Activated CD4-positive, alpha-beta memory T cell treated with anti-CD3 and anti-CD28 coated beads for 36 hours (primary cell): ENCODE measurements at regions not wholly inside any gene's neighbourhood (a gene's known extent, or its start where the extent isn't known, plus 50 kb on each side); places are given as distances from the start of the nearest gene placed in this dataset.
"Not testable (repeated sequence)": the region's sequence is repeated elsewhere in the genome, so short reads cannot be mapped to it uniquely, and the experiment has no call there.

Source experiments
- CTCF ChIA-PET: fragments of 350-600 bp; sonication (Branson Sonifier 250); formaldehyde crosslinking; loops from one replicate; lab custom pipeline; 2021; ENCODE audit warnings: antibody characterized with exemption, inconsistent platforms; lab: Charles Lee
- POLR2A ChIA-PET: fragments of 350-600 bp; sonication (Branson Sonifier 250); formaldehyde crosslinking; loops from one replicate; lab custom pipeline; 2021; ENCODE audit warnings: antibody characterized with exemption; lab: Charles Lee
- DNase-seq: peaks from one replicate; pipeline ENCODE4 v3.0.0-alpha.2; 2020
- H3K27ac Mint-ChIP-seq: one replicate; pipeline ENCODE4 v1.8.0; 2021; ENCODE audit warnings: mixed read lengths
- H3K27me3 Mint-ChIP-seq: one replicate; pipeline ENCODE4 v1.8.0; 2021; ENCODE audit warnings: mixed read lengths
- H3K36me3 Mint-ChIP-seq: one replicate; pipeline ENCODE4 v1.8.0; 2021; ENCODE audit warnings: mixed read lengths
- H3K4me1 Mint-ChIP-seq: one replicate; pipeline ENCODE4 v1.8.0; 2021; ENCODE audit warnings: low read depth, mixed read lengths
- H3K4me3 Mint-ChIP-seq: one replicate; pipeline ENCODE4 v1.8.0; 2021; ENCODE audit warnings: mild to moderate bottlenecking, mixed read lengths
- H3K9me3 Mint-ChIP-seq: one replicate; pipeline ENCODE4 v1.8.0; 2021; ENCODE audit warnings: mixed read lengths
- intact Hi-C: fragments of 100-400 bp; cut with micrococcal nuclease; formaldehyde crosslinking; loops from one replicate; pipeline ENCODE4 v1.15.1; 2023

DNA sequence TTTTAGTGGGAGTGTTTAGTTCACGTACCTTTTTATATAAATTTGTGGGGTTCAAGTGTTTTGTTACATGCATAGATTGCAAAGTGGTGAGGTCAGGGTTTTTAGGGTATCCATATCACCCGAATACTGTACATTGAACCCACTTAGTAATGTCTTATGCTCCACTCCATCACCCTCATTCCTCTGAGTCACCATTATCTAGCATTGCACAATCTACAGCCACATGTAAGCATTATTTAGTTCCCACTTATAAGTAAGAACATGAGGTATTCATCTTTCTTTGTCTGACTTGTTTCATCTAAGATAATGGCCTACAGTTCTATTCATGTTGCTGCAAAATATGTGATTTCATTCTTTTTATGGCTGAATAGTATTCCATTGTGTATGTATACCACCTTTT is 583.7 kb upstream of the LRFN5 start:
- no peak overlapping the region for H3K4me3 Mint-ChIP-seq
- CTCF ChIA-PET: no interaction called here
- H3K27ac Mint-ChIP-seq: no peak overlapping the region
- no peaks in the 10 kb centered on the region for H3K36me3 Mint-ChIP-seq
- intact Hi-C loops: no loop called here
- no peak for DNase-seq
- POLR2A ChIA-PET: no interaction called here
- H3K9me3 Mint-ChIP-seq: peaks cover 9% of the 10 kb centered on the region
- H3K4me1 Mint-ChIP-seq: no peaks in the 10 kb centered on the region
- no peaks in the 10 kb centered on the region for H3K27me3 Mint-ChIP-seq

DNA sequence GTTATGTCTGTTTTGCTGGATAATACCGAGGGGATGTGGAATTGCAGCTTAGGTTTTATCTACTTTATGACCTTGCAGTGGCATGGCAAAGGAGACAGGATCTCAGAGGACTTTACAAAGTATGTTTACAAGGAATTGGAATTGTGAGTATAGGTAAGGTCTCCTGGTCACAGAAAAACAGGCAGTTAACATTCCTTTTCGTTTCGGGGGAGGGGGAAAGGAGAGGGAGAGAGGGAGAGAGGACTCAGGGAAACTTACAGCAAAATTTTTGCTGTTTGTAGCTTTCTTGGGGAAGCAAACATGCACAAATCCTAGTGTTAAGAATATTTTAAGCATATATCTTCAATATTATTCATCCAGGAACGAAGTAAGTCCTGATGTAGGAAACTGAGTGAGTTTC is 590.5 kb upstream of the LRFN5 start:
- intact Hi-C loops: no loop called here
- Mint-ChIP-seq H3K27ac (no peak overlapping the region), H3K27me3 (no peaks in the 10 kb centered on the region), H3K36me3 (no peaks in the 10 kb centered on the region), H3K4me1 (no peaks in the 10 kb centered on the region), H3K9me3 (peaks cover under 1% of the 10 kb centered on the region), H3K4me3 (no peak overlapping the region)
- ChIA-PET POLR2A (no interaction called here), CTCF (no interaction called here)
- no peak for DNase-seq

DNA sequence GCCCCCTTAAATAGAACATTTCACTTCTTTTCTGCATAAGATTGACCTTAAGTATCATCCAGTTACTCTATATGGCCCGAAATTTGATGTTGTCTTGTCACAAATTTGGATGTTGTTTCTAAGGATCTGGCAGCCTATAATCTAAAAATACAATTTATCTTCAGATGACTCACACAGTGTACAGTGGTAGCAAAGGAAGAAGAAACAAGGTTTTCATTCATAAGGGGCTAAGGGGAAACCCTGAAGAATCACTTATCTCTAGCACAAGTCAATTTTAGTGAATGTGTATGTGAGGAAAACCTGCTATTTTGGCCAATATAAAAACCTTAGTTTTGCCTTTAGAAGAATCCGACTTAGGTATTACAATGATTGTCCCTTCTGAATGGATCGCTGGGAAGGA is 606.3 kb upstream of the LRFN5 start:
- DNase-seq: no peak
- Mint-ChIP-seq H3K27me3 (no peaks in the 10 kb centered on the region), H3K9me3 (peaks cover 5% of the 10 kb centered on the region), H3K4me3 (no peak overlapping the region), H3K36me3 (no peaks in the 10 kb centered on the region), H3K4me1 (no peaks in the 10 kb centered on the region), H3K27ac (no peak overlapping the region)
- intact Hi-C loops: no loop called here
- ChIA-PET POLR2A (no interaction called here), CTCF (no interaction called here)

DNA sequence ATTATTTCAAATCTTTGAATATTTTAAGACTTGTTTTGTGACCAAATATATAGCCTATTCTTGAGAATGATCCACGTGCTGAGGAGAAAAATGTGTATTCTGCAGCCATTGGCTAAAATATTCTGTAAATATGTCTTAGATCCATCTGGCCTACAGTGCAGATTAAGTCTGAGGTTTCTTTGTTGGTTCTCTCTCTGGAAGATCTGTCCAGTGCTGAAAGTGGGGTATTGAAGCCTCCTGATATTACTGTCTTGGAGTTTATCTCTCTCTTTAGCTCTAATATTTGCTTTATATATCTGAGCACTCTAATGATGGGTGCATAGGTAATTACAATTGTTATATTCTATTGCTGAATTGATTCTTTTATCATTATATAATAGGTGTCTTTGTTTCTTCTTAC is 617.4 kb upstream of the LRFN5 start:
- POLR2A ChIA-PET: no interaction called here
- no peak for DNase-seq
- H3K27me3 Mint-ChIP-seq: no peaks in the 10 kb centered on the region
- H3K4me1 Mint-ChIP-seq: no peaks in the 10 kb centered on the region
- H3K4me3 Mint-ChIP-seq: no peak overlapping the region
- no peaks in the 10 kb centered on the region for H3K36me3 Mint-ChIP-seq
- CTCF ChIA-PET: no interaction called here
- H3K9me3 Mint-ChIP-seq: peaks cover 24% of the 10 kb centered on the region
- intact Hi-C loops: no loop called here
- H3K27ac Mint-ChIP-seq: no peak overlapping the region

DNA sequence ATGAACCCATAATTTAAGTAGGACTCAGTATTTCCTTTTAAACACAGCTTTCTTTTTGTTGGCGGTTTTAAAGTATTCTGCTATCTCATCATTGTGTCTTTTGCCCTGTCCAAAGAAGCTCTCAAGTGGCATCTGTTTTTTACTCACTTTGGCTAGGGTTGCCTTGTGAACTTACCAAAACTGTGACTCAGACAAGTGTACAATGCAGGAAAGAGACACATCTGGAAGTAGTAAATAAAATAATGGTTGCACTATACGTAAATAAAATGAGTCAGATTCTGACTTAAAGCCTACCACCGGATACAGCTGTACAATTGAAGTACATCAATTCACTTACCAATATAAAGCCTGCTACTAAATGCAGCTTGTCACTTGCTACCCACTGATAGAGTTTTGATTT is 619.2 kb upstream of the LRFN5 start:
- POLR2A ChIA-PET: no interaction called here
- intact Hi-C loops: no loop called here
- no peak overlapping the region for H3K27ac Mint-ChIP-seq

DNA sequence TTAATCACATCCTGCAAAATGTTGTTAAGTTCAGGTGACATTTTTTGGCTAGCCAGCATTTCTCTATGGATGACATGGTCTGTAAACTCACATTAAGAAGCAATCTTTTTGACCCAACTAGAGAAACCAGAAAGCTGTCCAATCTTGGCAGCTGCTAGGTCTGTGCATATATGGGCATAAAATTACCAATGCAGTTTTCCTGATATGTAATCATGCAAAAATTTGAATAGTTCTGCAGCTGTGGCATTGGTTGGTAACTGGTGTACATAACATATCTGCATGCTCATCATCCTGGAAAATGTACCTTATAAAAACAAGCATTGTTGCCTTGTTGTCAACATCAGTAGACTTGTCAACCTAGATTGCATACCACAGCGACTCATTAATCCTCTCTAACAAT is 620.0 kb upstream of the LRFN5 start:
- intact Hi-C loops: no loop called here
- no peak for DNase-seq
- Mint-ChIP-seq H3K27me3 (no peaks in the 10 kb centered on the region), H3K9me3 (peaks cover 16% of the 10 kb centered on the region), H3K27ac (no peak overlapping the region), H3K36me3 (no peaks in the 10 kb centered on the region), H3K4me1 (no peaks in the 10 kb centered on the region), H3K4me3 (no peak overlapping the region)
- POLR2A ChIA-PET: no interaction called here
- CTCF ChIA-PET: no interaction called here

More for the DNA sequence above, 619.2 kb upstream of the LRFN5 start:
- Mint-ChIP-seq H3K4me3 (no peak overlapping the region), H3K27me3 (no peaks in the 10 kb centered on the region), H3K9me3 (peaks cover 21% of the 10 kb centered on the region), H3K4me1 (no peaks in the 10 kb centered on the region), H3K36me3 (no peaks in the 10 kb centered on the region)
- DNase-seq: no peak
- CTCF ChIA-PET: no interaction called here

DNA sequence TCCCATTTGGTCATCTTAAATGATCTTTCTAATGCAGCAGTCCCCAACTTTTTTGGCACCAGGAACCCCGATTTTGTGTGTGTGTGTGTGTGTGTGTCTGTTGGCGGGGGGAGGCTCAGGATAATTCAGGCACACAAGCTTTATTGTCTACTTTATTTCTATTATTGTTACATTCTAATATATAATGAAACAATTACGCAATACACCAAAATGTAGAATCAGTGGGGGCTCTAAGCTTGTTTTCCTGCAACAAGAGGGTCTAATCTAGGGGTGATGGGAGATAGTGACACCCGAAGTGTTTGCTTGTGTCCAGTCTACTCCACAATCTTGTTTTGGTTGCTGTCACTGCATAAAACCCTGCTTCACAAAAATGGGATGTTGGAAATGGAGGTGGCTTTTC is 621.1 kb upstream of the LRFN5 start:
- CTCF ChIA-PET: no interaction called here
- no peaks in the 10 kb centered on the region for H3K4me1 Mint-ChIP-seq
- no peaks in the 10 kb centered on the region for H3K27me3 Mint-ChIP-seq
- intact Hi-C loops: no loop called here
- no peak overlapping the region for H3K27ac Mint-ChIP-seq
- no peaks in the 10 kb centered on the region for H3K36me3 Mint-ChIP-seq
- H3K9me3 Mint-ChIP-seq: peaks cover 12% of the 10 kb centered on the region
- DNase-seq: no peak
- POLR2A ChIA-PET: no interaction called here
- H3K4me3 Mint-ChIP-seq: no peak overlapping the region

DNA sequence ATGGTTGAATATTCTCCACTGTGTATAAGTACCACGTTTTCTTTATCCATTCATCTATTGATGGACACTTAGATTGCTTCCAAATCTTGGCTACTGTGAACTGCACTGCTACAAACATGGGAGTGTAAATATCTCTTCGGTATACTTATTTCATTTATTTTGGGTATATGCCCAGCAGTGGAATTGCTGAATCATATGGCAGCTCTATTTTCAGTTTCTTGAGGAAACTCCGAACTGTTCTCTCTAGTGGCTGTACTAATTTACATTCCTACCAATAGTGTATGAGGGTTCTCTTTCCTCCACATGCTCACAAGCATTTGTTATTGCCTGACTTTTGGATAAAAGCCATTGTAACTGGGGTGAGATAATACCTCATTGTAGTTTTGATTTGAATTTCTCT is 623.1 kb upstream of the LRFN5 start:
- ChIA-PET POLR2A (no interaction called here), CTCF (no interaction called here)
- Mint-ChIP-seq H3K27me3 (no peaks in the 10 kb centered on the region), H3K9me3 (peaks cover 3% of the 10 kb centered on the region), H3K27ac (no peak overlapping the region), H3K36me3 (no peaks in the 10 kb centered on the region), H3K4me3 (no peak overlapping the region), H3K4me1 (no peaks in the 10 kb centered on the region)
- intact Hi-C loops: no loop called here
- DNase-seq: no peak

DNA sequence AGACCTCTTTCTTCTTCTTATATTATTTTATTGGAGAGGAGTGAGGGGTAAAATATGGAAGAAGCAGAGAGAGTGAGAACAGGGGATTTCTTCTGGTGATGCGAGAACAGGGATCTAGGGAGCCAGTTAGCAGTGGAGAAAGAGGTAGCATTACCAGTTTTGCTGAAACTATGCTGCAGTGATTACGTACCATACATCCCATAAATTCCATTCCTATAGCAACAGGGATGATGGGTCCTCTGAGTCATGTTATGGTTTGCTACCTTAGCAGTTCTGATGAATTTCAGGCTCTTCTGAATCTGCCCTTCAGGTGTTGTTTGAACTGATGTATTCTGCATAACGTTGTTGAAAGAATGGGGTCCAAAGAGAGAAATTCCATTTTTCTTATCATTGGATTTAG is 625.4 kb upstream of the LRFN5 start:
- Mint-ChIP-seq H3K27ac (no peak overlapping the region), H3K4me1 (no peaks in the 10 kb centered on the region), H3K27me3 (no peaks in the 10 kb centered on the region), H3K4me3 (no peak overlapping the region), H3K36me3 (no peaks in the 10 kb centered on the region), H3K9me3 (peaks cover 3% of the 10 kb centered on the region)
- no peak for DNase-seq
- ChIA-PET POLR2A (no interaction called here), CTCF (no interaction called here)
- intact Hi-C loops: no loop called here

DNA sequence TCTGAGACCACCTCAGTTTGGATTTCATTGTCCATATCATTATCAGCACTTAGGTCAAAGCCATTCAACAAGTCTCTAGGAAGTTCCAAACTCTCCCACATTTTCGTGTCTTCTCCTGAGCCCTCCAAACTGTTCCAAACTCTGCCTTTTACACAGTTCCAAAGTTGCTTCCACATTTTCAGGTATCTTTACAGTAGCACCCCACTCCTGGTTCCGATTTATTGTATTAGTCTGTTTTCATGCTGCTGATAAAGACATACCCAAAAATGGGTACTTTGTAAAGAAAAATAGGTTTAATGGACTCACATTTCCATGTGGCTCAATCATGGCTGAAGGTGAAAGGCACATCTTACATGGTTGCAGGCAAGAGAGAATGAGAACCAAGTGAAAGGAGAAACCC is 646.4 kb upstream of the LRFN5 start:
- H3K27ac Mint-ChIP-seq, H3K4me1 Mint-ChIP-seq, POLR2A ChIA-PET, intact Hi-C loops, H3K4me3 Mint-ChIP-seq, DNase-seq, CTCF ChIA-PET, H3K36me3 Mint-ChIP-seq, H3K27me3 Mint-ChIP-seq: not testable (repeated sequence)
- H3K9me3 Mint-ChIP-seq: peaks cover 16% of the 10 kb centered on the region

DNA sequence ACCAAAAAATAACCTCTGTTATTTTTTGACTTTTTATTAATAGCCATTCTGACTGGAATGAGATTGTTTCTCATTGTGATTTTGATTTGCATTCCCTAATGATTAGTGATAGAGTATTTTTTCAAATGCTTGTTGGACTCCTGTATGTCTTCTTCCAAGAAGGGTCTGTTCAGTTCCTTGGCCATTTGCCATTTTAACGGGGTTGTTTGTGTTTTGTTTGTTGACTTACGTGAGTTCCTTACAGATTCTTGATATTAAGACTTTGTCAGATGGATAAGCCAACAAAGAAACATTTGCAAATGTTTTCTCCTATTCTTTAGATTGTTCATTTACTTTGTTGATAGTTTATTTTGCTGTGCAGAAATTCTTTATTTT is 651.6 kb upstream of the LRFN5 start:
- H3K4me3 Mint-ChIP-seq: no peak overlapping the region
- CTCF ChIA-PET: interaction anchor here (0.7 kb wide), 1 partner anchor 1565 kb away, joined by 5 read pairs; no protein-coding TSS in a partner anchor
- no peak for DNase-seq
- intact Hi-C loops: no loop called here
- no peaks in the 10 kb centered on the region for H3K36me3 Mint-ChIP-seq
- no peaks in the 10 kb centered on the region for H3K4me1 Mint-ChIP-seq
- POLR2A ChIA-PET: no interaction called here
- H3K27me3 Mint-ChIP-seq: no peaks in the 10 kb centered on the region
- peaks cover 17% of the 10 kb centered on the region for H3K9me3 Mint-ChIP-seq
- H3K27ac Mint-ChIP-seq: no peak overlapping the region

DNA sequence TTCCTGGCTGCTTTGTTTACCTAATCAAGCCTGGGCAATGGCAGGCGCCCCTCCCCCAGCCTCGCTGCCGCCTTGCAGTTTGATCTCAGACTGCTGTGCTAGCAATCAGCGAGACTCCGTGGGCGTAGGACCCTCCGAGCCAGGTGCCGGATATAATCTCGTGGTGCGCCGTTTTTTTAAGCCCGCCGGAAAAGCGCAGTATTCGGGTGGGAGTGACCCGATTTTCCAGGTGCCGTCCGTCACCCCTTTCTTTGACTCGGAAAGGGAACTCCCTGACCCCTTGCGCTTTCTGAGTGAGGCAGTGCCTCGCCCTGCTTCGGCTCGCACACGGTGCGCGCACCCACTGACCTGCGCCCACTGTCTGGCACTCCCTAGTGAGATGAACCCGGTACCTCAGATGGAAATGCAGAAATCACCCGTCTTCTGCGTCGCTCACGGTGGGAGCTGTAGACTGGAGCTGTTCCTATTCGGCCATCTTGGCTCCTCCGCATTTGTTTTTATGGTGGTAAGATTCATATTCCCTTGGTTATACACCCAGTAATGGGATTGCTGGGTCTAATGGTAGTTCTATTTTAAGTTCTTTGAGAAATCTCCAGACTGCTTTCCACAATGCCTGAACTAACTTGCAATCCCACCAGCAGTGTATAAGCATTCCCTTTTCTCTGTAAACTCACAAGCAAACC is 652.1 kb upstream of the LRFN5 start:
- intact Hi-C loops, H3K27ac Mint-ChIP-seq, POLR2A ChIA-PET, H3K4me3 Mint-ChIP-seq, DNase-seq, H3K4me1 Mint-ChIP-seq, H3K36me3 Mint-ChIP-seq, CTCF ChIA-PET, H3K27me3 Mint-ChIP-seq: not testable (repeated sequence)
- H3K9me3 Mint-ChIP-seq: peaks cover 14% of the 10 kb centered on the region

DNA sequence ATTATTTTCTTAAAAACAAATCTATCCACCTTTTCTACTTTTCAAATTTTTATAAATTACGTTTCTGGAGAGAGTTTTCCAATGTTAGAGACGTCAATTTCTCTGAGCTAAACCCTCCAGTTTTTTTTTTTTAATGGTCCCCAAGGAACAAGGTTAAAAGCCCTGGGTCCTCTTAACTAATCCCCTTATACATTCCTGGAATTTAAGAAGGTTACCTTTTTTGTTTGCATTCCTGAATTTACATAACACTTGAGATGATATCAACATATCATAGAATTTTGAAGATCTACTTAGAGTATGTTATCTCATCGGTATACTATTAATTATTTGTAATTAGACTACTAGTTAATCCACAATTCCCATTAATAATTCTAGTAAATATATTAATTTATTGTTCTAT is 662.2 kb upstream of the LRFN5 start:
- Mint-ChIP-seq H3K4me1 (no peaks in the 10 kb centered on the region), H3K9me3 (peaks cover 3% of the 10 kb centered on the region), H3K36me3 (no peaks in the 10 kb centered on the region), H3K27me3 (no peaks in the 10 kb centered on the region), H3K27ac (no peak overlapping the region), H3K4me3 (no peak overlapping the region)
- POLR2A ChIA-PET: no interaction called here
- intact Hi-C loops: no loop called here
- DNase-seq: no peak
- CTCF ChIA-PET: no interaction called here
